D341Med (cell line): ENCODE measurements at regions not wholly inside any gene's neighbourhood (a gene's known extent, or its start where the extent isn't known, plus 50 kb on each side); places are given as distances from the start of the nearest gene placed in this dataset.

Source experiments
- DNase-seq: peaks from one replicate; pipeline ENCODE4 v3.0.0; 2012; ENCODE audit warnings: low spot score

DNA sequence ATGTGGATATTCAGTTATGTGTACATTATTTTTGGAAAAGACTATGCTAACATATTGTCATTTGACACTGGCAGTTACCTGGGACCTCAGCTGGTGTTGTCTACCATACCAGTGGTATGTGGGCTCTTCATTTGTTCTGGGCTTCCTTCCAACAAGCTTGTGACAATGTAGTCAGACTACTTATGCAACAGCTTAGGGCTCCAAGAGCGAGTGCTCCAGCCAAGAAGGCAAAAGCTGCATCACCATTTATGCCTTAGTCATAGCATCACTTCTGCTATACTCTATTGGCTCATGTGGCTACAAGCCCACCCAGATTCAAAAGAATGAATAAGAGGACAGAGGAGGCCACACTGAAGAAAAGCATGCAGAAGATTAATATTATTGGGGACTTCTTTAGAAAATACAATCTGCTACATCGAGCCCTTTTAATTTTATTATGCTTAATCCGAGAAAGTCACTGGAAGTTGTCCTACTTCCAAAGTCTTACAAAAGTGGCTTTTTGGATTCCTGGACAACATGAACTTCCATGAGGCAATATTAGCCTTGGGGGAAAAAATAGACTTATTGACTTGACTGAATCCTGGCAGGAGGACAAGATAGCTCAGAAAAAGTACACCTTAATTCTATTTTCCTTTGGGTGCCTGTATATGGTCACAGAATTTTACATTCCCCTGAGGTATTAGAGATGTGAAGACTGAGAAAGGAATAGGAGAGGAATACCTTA lies 529.4 kb upstream of the HTR2A start:
- no peak for DNase-seq

DNA sequence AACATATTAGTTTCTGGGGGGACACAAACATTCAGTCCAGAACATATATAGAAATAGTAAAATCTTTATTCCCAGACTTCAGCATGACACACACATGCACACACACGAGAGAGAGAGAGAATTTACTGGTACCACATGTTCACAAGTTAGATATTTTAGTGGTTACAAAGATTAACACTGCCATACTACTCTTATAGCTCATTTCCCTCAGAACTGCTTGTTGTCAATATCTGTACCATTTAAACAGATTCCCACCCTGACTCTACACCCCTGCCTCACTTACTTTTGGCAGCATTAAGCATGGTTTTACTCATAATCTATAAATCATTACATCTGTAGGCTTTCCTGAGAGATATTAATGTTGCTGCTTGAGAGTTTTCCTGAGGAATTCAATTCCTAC lies 524.7 kb upstream of the HTR2A start:
- DNase-seq = no peak

DNA sequence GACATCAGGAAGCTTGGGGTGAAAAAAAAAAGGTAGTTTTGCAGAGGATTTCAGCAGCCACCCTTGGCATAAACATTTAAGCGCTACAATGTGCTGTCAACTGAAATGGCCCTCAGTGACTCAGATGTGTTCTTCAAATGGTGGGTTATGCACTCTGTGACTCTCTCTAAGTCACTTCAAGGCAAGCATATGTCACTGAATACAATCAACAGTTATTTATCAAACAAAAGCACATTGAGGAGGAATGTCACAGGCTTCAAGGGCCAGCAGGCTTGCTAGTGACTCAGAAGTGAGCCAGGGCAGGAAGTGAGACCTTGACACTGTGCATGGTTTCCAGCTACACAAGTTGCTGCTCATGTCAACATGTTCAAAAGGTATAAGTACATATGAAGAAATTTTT lies 523.7 kb upstream of the HTR2A start:
- no peak for DNase-seq

DNA sequence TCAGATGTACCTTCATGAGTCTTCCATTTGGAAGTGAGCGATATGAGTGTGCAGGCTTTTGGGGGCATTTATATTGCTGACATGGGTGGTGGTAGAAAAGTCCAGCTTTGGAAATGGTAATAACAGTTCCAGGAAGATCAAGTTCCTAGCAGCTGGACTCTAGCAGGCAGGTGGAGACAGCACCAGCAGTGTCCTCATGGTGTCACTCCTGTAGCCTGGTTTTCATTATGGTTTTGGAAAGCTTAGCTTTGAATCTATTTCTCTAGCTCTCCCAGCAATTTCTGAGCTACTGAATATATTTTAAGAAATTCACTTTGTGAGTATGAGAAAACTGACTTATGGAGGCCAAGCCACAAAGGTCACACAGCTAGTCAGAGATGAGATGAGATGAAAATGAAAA lies 523.2 kb upstream of the HTR2A start:
- DNase-seq = no peak

DNA sequence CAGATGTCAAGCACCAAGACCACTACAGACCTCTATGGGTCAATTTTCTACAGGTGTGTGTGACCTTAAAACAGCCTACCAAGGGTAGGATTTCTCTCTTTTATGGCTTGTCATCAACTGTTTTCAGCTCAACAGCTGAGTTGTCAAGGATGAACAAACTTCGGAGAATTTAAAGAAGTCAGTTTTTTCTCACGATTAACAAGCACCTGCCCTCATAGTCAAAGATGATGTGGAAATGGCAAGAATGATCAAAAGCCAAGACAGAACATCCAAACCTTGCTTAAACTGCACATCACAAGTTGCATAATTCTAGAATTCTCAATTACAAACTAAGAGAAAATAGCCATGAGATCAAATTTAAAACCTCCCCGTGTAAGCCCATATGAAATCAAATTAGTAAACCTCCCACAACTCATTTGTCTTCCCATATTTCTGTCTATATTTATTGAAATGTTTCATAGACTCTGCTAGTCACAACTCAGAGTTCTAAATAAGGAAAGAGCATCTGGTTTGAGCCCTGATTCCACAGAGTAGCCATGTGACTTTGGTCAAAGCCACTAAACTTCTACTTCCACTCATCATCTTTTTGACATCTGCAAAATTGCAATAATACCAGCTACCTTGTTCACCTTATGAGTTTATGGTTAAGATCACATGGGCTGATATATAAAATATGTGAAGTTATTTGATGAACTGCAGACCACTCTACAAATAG lies 521.5 kb upstream of the HTR2A start:
- DNase-seq = no peak

DNA sequence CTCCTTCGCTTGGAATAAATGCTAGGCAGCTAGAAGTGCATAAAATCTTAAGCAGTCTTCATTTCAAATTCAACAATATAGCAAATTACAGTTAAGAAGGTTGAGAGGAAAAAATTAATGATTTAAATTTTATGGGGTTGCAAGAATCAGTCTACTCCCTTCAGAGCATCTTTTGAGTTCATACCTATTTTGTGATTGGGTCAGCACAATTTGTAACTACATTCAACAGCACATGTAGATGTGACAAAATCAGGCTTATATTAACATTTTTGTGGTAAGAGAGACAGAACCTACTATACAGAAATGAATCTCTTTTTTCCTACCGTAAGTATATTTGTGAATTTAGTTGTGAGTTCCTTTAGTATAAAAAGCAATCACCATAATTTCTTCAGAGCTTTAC lies 520.6 kb upstream of the HTR2A start:
- no peak for DNase-seq

DNA sequence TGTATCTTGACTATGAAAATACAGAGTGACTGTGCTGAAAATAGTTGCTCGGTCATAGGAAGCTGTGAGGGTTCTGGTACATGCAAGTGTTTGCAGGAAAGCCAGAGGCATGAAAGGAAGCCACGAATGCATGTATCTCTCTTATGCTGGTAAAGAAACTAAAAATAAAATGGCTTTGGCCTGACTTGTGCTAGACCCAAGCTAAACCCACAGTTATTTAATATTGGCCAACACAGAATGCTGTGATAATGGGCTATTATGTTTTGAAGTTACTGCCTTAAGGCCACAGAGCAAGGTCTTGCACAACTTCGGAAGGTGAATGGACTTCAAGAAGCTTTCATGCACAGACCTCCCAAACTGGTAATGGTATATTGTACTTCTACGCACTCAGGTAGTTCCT lies 518.2 kb upstream of the HTR2A start:
- no peak for DNase-seq

DNA sequence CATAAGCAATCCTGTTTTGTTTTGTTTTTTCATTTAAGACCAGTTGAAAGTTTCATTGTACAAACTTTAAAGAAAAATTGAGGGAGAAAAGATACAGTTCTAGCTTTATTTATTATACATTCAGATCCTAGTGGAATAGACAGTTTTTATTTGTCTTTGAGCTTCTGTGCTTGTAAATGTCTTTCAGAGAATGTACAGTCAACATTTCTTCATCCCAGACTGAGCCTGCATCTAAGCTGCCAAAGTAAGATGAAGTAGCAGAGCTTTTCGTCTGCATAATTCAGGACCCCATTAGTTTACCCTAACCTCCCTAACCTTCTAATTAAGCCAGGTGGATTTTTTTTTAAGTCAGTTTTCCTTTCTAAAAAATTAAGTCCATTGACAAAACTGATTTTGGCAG lies 516.7 kb upstream of the HTR2A start:
- no peak for DNase-seq

DNA sequence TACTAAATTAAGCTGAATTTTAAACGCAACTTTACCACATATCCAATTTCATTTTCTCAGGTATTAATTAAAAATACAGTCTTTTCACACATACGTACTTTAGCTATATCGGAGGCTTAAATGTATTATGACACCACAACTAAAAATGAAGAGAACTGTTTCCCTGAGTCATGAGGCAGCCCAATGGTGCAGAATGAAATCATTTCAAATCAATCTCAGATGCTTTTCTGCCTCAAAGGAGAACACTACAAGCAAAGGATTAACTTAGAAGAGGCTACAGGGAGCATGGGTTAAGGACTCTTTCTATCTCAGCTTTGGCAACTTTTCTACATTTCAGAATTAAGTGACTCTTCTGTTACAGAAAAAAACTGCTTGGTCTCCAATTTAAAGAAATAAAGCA lies 516.3 kb upstream of the HTR2A start:
- DNase-seq = no peak

DNA sequence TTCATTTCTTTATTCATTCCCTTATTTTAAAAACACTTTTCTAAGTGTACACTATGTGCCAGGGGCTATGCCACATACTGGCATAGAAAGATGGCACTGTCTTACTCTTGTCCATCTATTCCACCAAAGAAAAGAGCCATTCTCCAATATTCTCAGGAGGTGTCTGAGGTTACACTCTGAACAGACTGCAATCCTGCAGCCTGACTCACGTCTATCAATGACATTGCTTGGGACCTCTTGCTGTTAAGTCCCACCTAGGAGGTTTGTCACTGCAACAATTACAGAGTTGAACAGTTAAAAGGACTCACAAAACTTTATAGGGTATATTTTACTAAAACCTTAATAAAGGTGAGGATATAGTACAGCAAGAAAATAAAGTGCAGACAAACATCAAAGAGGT lies 512.9 kb upstream of the HTR2A start:
- no peak for DNase-seq

DNA sequence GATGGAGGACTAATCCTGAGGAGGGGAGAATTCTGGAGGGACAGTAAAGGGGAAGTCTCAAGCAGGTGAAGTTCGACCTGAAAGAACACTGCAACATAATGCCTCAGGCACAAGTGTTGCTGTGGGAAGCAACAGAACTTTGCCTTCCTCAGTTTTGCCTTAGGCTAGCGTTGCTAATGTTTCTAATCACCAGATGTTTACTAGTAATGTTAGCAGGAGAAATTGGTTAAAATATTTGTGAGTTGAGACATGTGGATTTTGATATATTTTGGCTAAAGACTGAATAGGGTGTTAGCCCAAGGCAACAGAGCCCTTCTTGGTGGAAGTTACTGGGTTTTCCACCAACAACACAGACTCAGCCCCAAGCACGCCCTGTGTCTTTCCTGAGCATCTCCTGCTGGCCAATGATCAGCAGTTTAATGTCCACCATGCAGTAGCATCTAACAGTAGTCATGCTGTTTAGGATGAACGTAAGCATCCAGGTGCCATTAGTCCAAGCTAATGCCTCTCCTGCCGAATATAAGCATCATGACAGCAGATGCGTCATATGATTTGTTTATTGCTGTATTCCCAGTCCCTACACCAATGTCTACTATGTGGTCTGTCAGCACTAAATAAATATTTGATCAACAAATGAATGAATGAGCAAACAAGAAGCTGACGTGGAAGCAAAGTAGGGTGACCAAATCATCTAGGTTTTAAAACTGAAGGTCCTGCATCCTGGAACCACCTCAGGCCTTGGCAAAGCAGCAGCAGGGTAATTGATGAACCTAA lies 511.9 kb upstream of the HTR2A start:
- no peak for DNase-seq

DNA sequence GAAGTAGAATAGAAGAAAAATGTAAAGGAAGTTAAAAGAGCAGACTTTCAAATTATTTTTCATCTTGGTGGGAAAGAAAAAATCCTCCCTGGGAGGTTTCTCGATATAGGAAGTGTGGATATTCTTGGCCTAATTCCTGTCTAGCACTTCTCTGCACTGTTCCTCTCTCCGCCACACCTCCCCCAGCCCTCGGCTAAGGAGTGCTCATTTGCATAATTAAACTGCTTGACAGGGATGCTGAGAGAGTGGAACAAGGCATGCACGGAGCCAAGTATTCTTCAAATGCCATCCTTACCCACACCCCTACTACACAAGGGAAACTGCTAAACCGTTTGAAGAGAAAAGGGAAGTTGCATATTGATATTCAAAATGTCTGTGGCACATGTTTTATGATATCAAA lies 511.0 kb upstream of the HTR2A start:
- no peak for DNase-seq

DNA sequence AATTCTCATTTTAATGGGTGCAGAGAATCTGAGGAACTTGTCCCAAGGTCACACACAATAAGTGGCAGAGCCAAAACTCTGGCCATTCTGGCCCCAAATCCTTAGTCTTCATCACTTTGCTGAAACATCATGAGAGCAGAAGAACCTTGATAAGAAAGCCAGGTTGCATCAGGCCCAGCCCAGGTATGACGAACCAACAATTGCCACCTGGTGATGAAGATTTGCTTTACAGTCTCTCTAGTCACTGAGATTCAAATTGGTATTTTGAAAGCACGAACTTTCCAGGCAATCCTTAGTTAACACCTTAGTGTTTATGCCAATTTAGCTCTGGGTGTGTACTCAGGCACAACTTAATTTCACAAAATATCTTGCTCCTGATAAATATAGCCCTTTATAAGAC lies 502.7 kb upstream of the HTR2A start:
- no peak for DNase-seq

DNA sequence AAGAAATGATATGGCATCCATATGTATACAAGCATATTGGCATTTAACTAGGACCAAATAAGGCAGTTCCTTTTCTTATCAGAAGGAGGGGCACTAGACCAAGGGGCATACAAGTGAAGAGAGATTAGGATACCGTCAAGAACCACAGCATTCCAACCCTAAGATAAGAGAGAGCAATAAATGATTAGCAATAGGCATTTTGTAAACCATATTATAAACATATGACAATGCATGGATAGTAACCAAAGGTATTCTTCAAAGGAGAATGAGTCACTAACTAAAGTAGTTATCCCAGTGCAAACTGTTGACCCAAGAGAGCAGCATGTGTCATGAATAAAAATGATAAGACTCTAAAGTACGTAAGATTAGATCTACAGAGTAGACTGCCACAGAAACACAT lies 500.9 kb upstream of the HTR2A start:
- DNase-seq = no peak

DNA sequence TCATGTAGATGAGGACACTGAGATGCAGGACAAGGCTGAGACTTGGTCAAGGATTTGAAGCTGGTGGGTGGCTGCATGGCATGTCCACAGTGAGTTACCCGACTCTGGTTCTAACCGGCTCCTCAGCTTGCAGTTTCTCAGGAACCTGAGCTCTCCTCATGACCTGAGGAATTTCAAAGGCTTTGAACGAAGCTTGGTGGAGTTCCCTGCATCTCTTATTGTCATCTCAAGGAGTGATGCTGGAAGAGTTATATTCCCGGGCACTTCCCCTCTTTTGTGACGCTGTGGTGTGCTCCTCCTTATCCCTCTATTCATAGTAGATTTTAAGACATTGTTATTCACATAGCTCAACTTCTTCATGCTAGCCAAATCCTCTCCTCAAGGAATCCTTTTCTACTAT lies 500.1 kb upstream of the HTR2A start:
- no peak for DNase-seq

DNA sequence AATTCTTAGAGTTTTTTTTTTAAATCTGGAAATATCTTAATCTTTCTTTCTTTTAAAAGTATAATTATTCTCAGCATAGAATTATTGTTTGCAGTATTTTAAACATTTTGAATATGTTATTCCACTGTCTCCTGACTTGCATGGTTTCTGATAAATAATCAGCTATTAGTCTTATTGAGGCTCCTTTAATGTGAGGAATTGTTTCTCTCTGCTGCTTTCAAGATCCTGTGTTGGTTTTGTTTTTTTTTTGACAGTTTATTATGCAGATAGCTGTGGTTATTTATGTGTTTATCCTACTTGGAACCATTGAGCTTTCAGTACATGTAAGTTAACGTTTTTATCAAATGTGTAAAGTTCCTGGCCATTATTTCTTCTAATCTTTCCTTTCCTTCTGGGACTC lies 477.9 kb upstream of the HTR2A start:
- DNase-seq = no peak

DNA sequence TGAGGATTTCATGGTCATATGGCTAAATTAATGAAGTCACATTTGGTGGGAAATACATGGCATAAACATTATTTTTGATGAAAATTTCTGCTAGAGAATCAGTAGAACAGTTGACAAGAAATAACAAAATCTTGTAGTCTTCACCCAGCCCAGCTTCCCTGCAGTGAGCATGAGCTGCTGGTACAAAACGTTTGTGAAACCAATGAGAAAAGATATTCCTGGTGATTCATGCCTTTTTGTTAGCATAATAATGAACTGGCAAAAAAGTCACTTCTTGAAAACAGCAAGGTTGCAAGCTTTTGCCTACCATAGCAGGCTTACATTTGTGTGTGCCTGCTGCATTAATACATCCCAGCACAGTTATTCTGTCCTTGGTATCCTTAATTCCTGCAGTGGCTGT lies 475.9 kb upstream of the HTR2A start:
- no peak for DNase-seq

DNA sequence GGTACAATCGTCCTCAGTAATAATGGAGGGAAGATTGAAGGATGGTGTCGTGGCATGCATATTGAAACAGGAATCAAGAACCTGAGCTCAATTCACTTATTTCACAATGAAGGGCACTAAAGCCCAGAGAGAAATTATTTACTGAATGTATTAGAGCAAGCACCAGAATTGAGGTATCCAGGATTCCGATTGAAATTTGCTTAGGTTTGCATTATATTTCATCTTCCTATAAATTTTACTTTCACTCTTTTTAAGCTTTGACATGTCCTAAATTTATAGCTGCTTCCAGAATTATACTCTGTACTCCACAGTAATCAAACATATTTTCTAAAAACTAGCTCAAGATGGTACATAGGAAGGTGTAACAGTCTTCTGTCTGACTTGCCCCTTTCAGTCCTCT lies 454.9 kb upstream of the HTR2A start:
- DNase-seq = no peak

DNA sequence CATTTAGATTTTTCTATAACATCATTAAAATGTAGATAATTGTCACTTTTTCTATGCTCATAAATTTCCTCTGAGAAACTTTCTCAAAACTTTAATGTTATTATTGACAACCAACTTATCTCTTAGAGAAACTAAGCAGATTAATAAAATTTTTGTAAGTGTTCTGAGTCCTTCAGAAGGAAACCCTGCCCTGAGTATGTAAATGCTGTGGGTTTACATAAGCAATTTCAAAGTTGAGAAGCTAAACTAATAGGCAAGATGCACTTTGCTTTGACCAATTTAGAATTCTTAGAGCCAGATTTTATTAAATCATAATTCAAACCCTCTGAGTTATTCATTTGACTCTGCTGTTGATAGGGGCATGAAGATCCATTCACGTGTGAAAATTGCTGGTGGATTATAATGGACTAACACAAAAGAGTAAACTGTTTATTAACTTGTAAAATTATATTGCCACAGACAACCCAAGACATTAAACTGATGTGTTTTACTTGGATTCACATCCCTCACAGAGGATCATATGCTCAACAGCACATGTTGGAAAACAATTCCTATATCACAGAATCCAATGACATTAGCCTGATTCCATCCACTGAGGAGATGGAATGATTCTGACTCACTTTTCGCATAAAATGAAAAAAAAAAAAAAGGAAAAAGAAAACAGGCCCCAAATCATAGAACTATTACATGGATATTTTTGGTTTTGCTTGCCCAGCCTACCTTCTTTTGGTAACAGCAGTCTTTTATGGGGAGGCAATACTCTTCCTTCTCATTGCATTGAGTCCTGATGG lies 453.7 kb upstream of the HTR2A start:
- no peak for DNase-seq

DNA sequence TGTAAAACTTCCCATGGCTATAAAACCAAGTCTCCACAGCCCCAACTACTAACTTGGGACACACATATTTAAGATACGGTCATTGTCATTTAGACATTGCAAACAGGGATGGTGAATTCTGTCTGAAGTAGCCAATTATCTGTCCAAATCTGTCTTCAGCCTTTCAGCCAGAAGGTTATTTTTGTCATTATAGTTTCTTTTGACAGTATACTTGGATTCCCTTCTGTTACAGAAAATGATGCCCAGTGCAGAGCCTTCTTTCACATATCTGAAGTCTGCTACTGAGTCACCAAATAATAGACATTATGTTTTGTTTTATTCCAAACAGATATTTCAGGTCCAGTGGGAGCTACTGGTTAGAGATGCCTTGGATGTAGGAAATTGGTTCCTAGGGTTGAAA lies 452.4 kb upstream of the HTR2A start:
- DNase-seq = no peak

DNA sequence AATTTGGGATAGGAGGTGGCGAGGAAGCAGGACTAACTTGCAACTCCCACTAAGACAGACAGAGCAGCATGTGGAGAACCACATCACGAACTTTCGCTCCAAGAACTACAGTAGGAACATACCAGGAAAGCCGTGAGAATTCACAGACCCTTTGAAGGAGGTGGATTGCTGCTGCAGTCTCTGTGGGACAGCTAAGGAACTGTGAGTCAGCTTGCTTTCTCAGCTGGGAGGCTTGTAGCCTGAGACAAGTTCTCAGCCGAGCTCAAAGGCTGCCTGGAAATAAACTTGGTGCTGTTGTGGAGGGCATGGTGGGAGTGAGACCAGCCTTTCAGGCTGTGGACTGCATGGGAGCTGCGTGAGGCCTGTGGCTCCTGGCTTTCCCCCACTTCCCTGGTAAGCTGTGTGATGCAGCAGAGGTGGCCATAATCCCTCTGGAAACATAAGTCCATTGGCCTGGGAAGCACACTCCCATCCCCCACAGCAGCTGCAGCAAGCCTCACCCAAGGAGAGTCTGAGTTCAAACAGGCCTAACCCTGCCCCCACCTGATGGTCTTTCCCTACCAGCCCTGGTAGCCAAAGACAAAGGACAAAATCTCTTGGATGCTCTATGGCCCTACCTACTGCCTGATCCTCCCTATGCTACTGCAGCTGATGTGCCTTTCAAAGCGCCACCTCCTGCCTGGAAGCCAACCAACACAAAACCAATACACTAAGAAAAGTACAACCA lies 441.1 kb upstream of the HTR2A start:
- DNase-seq = no peak

DNA sequence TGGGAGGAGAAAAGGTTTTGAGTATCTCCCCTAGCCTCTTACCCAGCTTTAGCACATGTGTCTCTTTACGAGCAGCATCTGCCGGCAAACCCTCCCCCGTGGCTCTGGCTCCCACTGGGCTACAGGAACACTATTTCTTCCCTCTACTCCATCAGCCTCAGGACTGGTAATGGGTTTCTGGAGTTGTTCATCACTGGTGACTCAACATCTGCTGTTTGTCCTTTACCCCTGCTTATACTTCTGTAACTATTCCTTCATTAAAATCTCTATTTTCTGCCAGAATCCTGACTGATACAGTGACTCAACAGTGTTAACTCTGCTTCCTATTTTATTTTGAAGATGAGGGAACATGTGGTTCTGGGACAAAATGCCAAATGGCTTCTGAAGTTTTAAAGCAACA lies 437.3 kb upstream of the HTR2A start:
- no peak for DNase-seq
